ENCODE measurements at regions not wholly inside any gene's neighbourhood (a gene's known extent, or its start where the extent isn't known, plus 50 kb on each side); places are given as distances from the start of the nearest gene placed in this dataset.

- TF ChIP-seq TAF1 (IDR thresholded peaks at IDR 0.05; ENCODE audit: borderline replicate concordance, insufficient read depth, low read length), result no peak
- TF ChIP-seq POLR2AphosphoS5 (IDR thresholded peaks at IDR 0.05; ENCODE audit: low read depth, low read length), result no peak
- TF ChIP-seq SIN3A (IDR thresholded peaks at IDR 0.05; ENCODE audit: borderline replicate concordance, insufficient read depth, low read length), result no peak
Measured at GRCh38 chr7:9776900-9777299, 1196.8 kb upstream of the PHF14 start.

Data from PFSK-1 (cell line).